Stomach (tissue), 4 donors: ENCODE measurements at regions not wholly inside any gene's neighbourhood (a gene's known extent, or its start where the extent isn't known, plus 50 kb on each side); places are given as distances from the start of the nearest gene placed in this dataset.

Experiments
- CTCF ChIP-seq, 7 experiments: fragments of 450-650 bp in 4 of 7; fragments of 200-600 bp in 3 of 7; sonication (generic) in 3 of 7; IDR thresholded peaks; one replicate each; pipeline ENCODE4 v1.5.1; 2016 to 2019; ENCODE audit warnings: antibody characterized with exemption in 7 of 7, control low read depth in 2 of 7, mild to moderate bottlenecking in 1 of 7
- EP300 ChIP-seq: sonication (generic); formaldehyde crosslinking; IDR thresholded peaks from one replicate; pipeline ENCODE4 v1.6.1; 2017; ENCODE audit warnings: antibody characterized with exemption
- POLR2A ChIP-seq, 4 donors: fragments of 450-650 bp; IDR thresholded peaks; one replicate each; pipeline ENCODE4 v1.6.1; 2016; ENCODE audit warnings: antibody characterized with exemption in 4 of 4, control low read depth in 2 of 4, mild to moderate bottlenecking in 1 of 4, moderate library complexity in 1 of 4
- POLR2AphosphoS5 ChIP-seq, 3 donors: sonication (generic); formaldehyde crosslinking; IDR thresholded peaks; one replicate each; pipeline ENCODE4 v1.6.1; 2016; ENCODE audit warnings: antibody characterized with exemption in 3 of 3

- TF ChIP-seq CTCF (IDR thresholded peaks at IDR 0.05) (no peak), POLR2AphosphoS5 (IDR thresholded peaks at IDR 0.05) (no peak), POLR2A (IDR thresholded peaks at IDR 0.05) (no peak), EP300 (no peak)
These were observed 172.1 kb downstream of the PRL start for GRCh38 chr6:22124756-22125155.
